Osteocyte (in vitro differentiated cells): ENCODE measurements at regions not wholly inside any gene's neighbourhood (a gene's known extent, or its start where the extent isn't known, plus 50 kb on each side); places are given as distances from the start of the nearest gene placed in this dataset.

Source experiments
- DNase-seq: peaks from one replicate; pipeline ENCODE4 v3.0.0; 2021; ENCODE audit warnings: mixed read lengths; ENCODE audit not compliant: unreplicated experiment; ENCODE audit errors: extremely low spot score
- H3K27ac Mint-ChIP-seq: one replicate; pipeline ENCODE4 v1.8.0; 2021; ENCODE audit warnings: mild to moderate bottlenecking, mixed read lengths; ENCODE audit not compliant: unreplicated experiment
- H3K27me3 Mint-ChIP-seq: one replicate; pipeline ENCODE4 v1.8.0; 2021; ENCODE audit warnings: mixed read lengths; ENCODE audit not compliant: unreplicated experiment
- H3K36me3 Mint-ChIP-seq: one replicate; pipeline ENCODE4 v1.8.0; 2021; ENCODE audit warnings: mixed read lengths; ENCODE audit not compliant: unreplicated experiment
- H3K4me1 Mint-ChIP-seq: one replicate; pipeline ENCODE4 v1.8.0; 2021; ENCODE audit warnings: mixed read lengths; ENCODE audit not compliant: unreplicated experiment
- H3K4me3 Mint-ChIP-seq: one replicate; pipeline ENCODE4 v1.8.0; 2021; ENCODE audit warnings: mild to moderate bottlenecking, moderate library complexity, mixed read lengths; ENCODE audit not compliant: unreplicated experiment
- H3K9me3 Mint-ChIP-seq: one replicate; pipeline ENCODE4 v1.8.0; 2021; ENCODE audit warnings: mixed read lengths; ENCODE audit not compliant: unreplicated experiment
- CTCF ChIP-seq: fragments of 200-600 bp; sonication (generic); IDR thresholded peaks from 2 replicates; pipeline ENCODE4 v1.5.0; 2021; ENCODE audit warnings: antibody characterized with exemption, mild to moderate bottlenecking, moderate library complexity

DNA sequence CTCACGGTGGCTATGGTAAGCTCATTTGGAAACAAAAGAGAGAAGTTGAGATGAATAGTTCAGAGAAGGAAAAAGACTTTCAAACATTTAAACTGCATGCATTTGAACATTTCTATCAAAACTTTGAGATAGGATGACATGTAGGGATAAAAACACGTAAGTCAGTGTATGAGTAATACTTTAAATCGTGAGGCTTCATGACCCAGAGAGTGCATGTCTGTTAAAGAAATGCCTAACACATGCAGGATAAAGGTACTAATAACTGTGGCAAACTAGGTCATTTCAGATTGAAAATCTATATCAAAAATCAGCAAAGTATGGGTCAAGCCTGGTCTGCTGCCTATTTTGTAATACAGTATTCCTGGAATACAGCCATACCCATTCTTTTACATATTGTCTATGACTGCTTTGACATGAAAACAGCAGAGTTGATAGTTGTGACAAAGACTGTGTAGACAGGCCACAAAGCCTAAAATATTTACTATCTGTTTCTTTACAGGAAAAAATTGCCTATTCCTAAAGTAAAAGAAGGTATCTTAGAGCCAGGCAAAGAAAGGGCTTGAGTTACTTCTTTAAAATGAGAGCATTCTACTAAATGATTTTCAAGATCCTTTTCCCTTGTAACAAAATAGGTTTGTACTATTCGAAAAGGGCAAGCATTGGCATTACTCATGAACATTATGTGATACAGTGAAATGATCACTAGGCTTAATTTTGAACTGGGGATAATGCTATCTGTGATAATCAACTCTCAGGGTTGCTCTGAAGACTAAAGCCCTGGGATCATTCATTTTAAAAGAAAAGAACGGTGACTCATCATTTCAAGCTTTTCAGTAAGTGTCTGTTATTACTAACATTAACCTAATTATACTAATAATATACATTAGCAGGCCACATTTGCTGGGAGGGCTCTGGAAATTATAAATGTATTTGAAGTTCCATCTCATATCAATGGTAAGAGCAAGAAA, 185.9 kb downstream of the CRPPA start:
- H3K9me3 Mint-ChIP-seq, result peaks cover 16% of the 10 kb centered on the region
- no peak for DNase-seq
- no peaks in the 10 kb centered on the region for H3K27me3 Mint-ChIP-seq
- TF ChIP-seq CTCF, result no peak
- H3K4me3 Mint-ChIP-seq, result no peak overlapping the region
- no peak overlapping the region for H3K27ac Mint-ChIP-seq
- H3K36me3 Mint-ChIP-seq, result peaks cover 6% of the 10 kb centered on the region
- peaks cover 1% of the 10 kb centered on the region for H3K4me1 Mint-ChIP-seq

- Mint-ChIP-seq H3K27ac (no peak overlapping the region), H3K27me3 (no peaks in the 10 kb centered on the region), H3K36me3 (peaks cover 9% of the 10 kb centered on the region), H3K4me3 (no peak overlapping the region), H3K9me3 (peaks cover 24% of the 10 kb centered on the region), H3K4me1 (peaks cover under 1% of the 10 kb centered on the region)
- DNase-seq, result no peak
- no peak for TF ChIP-seq CTCF
Measured at GRCh38 chr7:16234493-16235146, 186.7 kb downstream of the CRPPA start.

- H3K9me3 Mint-ChIP-seq, result peaks cover 31% of the 10 kb centered on the region
- H3K4me3 Mint-ChIP-seq, result no peak overlapping the region
- no peaks in the 10 kb centered on the region for H3K27me3 Mint-ChIP-seq
- peaks cover 9% of the 10 kb centered on the region for H3K36me3 Mint-ChIP-seq
- no peak overlapping the region for H3K27ac Mint-ChIP-seq
- H3K4me1 Mint-ChIP-seq, result no peaks in the 10 kb centered on the region
- no peak for DNase-seq
- TF ChIP-seq CTCF, result no peak
Measured at GRCh38 chr7:16233517-16233916, 187.8 kb downstream of the CRPPA start.

GRCh38 chr7:16232273-16232672, 189.1 kb downstream of the CRPPA start:
- Mint-ChIP-seq H3K4me1 (no peaks in the 10 kb centered on the region), H3K27me3 (no peaks in the 10 kb centered on the region), H3K4me3 (no peak overlapping the region), H3K36me3 (peaks cover 9% of the 10 kb centered on the region), H3K9me3 (peaks cover 41% of the 10 kb centered on the region), H3K27ac (no peak overlapping the region)
- no peak for TF ChIP-seq CTCF
- no peak for DNase-seq
